Upper lobe of right lung (tissue), 1 donor: ENCODE measurements at regions not wholly inside any gene's neighbourhood (a gene's known extent, or its start where the extent isn't known, plus 50 kb on each side); places are given as distances from the start of the nearest gene placed in this dataset.
"Not testable (repeated sequence)": the region's sequence is repeated elsewhere in the genome, so short reads cannot be mapped to it uniquely, and the experiment has no call there.

Experiments used
- ATAC-seq: fragments of 200-7000 bp; cut with Tn5 transposase; one replicate; pipeline ENCODE4 v1.9.1; 2020; ENCODE audit warnings: mild to moderate bottlenecking, moderate library complexity
- DNase-seq: peaks from one replicate; pipeline ENCODE4 v3.0.0-alpha.2; 2020
- H3K27ac ChIP-seq: fragments of 200-600 bp; one replicate; pipeline ENCODE4 v1.8.0; 2022
- H3K27me3 ChIP-seq: fragments of 200-600 bp; one replicate; pipeline ENCODE4 v1.8.0; 2022; ENCODE audit warnings: mild to moderate bottlenecking
- H3K36me3 ChIP-seq: fragments of 200-600 bp; one replicate; pipeline ENCODE4 v1.8.0; 2022
- H3K4me1 ChIP-seq: fragments of 200-600 bp; one replicate; pipeline ENCODE4 v1.8.0; 2022
- H3K4me3 ChIP-seq: fragments of 200-600 bp; one replicate; pipeline ENCODE4 v1.8.0; 2022; ENCODE audit warnings: mild to moderate bottlenecking
- H3K9me3 ChIP-seq: fragments of 200-600 bp; one replicate; pipeline ENCODE4 v1.8.0; 2022
- CTCF ChIP-seq: fragments of 200-600 bp; IDR thresholded peaks from one replicate; pipeline ENCODE4 v1.8.0; 2022; ENCODE audit warnings: antibody characterized with exemption
- intact Hi-C: fragments of 100-400 bp; cut with DNase I; formaldehyde crosslinking; loops from one replicate; pipeline ENCODE4 v1.11.0; 2022
- donor health status: DM: no; HTN: yes; CAD: no; lungs with severe emphysema.

GRCh38 chr1:213623862-213624261 is 363.9 kb upstream of the PROX1 start:
- Histone ChIP-seq H3K27ac (no peak overlapping the region), H3K4me3 (no peak overlapping the region), H3K27me3 (no peaks in the 10 kb centered on the region), H3K4me1 (no peaks in the 10 kb centered on the region), H3K9me3 (no peaks in the 10 kb centered on the region), H3K36me3 (no peaks in the 10 kb centered on the region)
- DNase-seq: no peak
- intact Hi-C loops: no loop called here
- TF ChIP-seq CTCF: no peak
- no peak for ATAC-seq

GRCh38 chr1:213636778-213637177 is 351.0 kb upstream of the PROX1 start:
- H3K36me3 ChIP-seq, H3K9me3 ChIP-seq, DNase-seq, H3K27ac ChIP-seq, H3K27me3 ChIP-seq, H3K4me1 ChIP-seq, intact Hi-C loops, ATAC-seq, H3K4me3 ChIP-seq: not testable (repeated sequence)

- intact Hi-C loops: no loop called here
- no peaks in the 10 kb centered on the region for H3K4me1 ChIP-seq
- DNase-seq (no peak), ATAC-seq (no peak)
- H3K27ac ChIP-seq: no peak overlapping the region
- H3K36me3 ChIP-seq: no peaks in the 10 kb centered on the region
- TF ChIP-seq CTCF: no peak
- H3K27me3 ChIP-seq: no peaks in the 10 kb centered on the region
- no peak overlapping the region for H3K4me3 ChIP-seq
- no peaks in the 10 kb centered on the region for H3K9me3 ChIP-seq
These were observed 346.5 kb upstream of the PROX1 start for GRCh38 chr1:213641312-213641711.

- DNase-seq (no peak), ATAC-seq (no peak)
- H3K4me3 ChIP-seq: no peak overlapping the region
- no peaks in the 10 kb centered on the region for H3K36me3 ChIP-seq
- intact Hi-C loops: no loop called here
- no peaks in the 10 kb centered on the region for H3K9me3 ChIP-seq
- H3K27ac ChIP-seq: no peak overlapping the region
- H3K27me3 ChIP-seq: no peaks in the 10 kb centered on the region
- H3K4me1 ChIP-seq: no peaks in the 10 kb centered on the region
- TF ChIP-seq CTCF: no peak
These were observed 344.4 kb upstream of the PROX1 start for GRCh38 chr1:213643360-213643759.

- Histone ChIP-seq H3K4me1 (no peaks in the 10 kb centered on the region), H3K4me3 (no peak overlapping the region), H3K27me3 (no peaks in the 10 kb centered on the region), H3K36me3 (no peaks in the 10 kb centered on the region), H3K27ac (no peak overlapping the region), H3K9me3 (no peaks in the 10 kb centered on the region)
- DNase-seq (no peak), ATAC-seq (no peak)
- intact Hi-C loops: no loop called here
- TF ChIP-seq CTCF: no peak
These were observed 339.7 kb upstream of the PROX1 start for GRCh38 chr1:213647864-213648650.

GRCh38 chr1:213649373-213649772 is 338.4 kb upstream of the PROX1 start:
- no peak overlapping the region for H3K27ac ChIP-seq
- H3K9me3 ChIP-seq: no peaks in the 10 kb centered on the region
- no peak for DNase-seq
- H3K36me3 ChIP-seq: no peaks in the 10 kb centered on the region
- H3K4me1 ChIP-seq: no peaks in the 10 kb centered on the region
- no peaks in the 10 kb centered on the region for H3K27me3 ChIP-seq
- no peak overlapping the region for H3K4me3 ChIP-seq
- no peak for TF ChIP-seq CTCF
- intact Hi-C loops: no loop called here
- ATAC-seq: no peak
